C4-2B (cell line): ENCODE measurements at regions not wholly inside any gene's neighbourhood (a gene's known extent, or its start where the extent isn't known, plus 50 kb on each side); places are given as distances from the start of the nearest gene placed in this dataset.

ENCODE experiments used
- ZFX ChIP-seq: fragments of 450-650 bp; IDR thresholded peaks from 2 replicates; pipeline ENCODE4 v1.6.1; 2017
- TF ChIP-seq, protein P1 (sequence below): fragments of 450-650 bp; conservative IDR thresholded peaks from 2 replicates; pipeline ENCODE4 v1.5.1; 2017; ENCODE audit warnings: mild to moderate bottlenecking

DNA sequence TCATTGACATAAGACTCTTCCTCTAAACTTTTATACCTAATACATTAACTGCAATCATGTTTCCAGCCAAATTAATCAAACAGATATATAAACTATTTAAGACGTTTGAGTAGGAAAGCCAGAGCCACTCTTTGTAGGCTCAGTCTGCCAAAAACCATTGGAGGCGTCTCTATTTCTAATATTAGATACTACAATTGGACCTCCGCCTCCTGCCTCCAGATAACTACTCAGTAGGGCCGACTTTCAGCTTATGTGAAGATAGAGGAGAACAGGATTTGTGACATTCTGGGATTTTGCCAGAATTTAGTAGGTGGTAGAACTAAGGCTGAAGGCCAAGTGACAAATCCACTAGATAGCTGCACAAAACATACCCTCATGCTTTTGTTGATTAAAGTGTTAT, 463.0 kb downstream of the CETN3 start:
- TF ChIP-seq, protein P1, sequence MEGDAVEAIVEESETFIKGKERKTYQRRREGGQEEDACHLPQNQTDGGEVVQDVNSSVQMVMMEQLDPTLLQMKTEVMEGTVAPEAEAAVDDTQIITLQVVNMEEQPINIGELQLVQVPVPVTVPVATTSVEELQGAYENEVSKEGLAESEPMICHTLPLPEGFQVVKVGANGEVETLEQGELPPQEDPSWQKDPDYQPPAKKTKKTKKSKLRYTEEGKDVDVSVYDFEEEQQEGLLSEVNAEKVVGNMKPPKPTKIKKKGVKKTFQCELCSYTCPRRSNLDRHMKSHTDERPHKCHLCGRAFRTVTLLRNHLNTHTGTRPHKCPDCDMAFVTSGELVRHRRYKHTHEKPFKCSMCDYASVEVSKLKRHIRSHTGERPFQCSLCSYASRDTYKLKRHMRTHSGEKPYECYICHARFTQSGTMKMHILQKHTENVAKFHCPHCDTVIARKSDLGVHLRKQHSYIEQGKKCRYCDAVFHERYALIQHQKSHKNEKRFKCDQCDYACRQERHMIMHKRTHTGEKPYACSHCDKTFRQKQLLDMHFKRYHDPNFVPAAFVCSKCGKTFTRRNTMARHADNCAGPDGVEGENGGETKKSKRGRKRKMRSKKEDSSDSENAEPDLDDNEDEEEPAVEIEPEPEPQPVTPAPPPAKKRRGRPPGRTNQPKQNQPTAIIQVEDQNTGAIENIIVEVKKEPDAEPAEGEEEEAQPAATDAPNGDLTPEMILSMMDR: no peak
- no peak for TF ChIP-seq ZFX
